ENCODE measurements at regions not wholly inside any gene's neighbourhood (a gene's known extent, or its start where the extent isn't known, plus 50 kb on each side); places are given as distances from the start of the nearest gene placed in this dataset.
A peak's percentile ranks its signal among the peaks of the same experiment; 100 is the strongest.

GRCh38 chr4:54372951-54373350 lies 143.9 kb downstream of the PDGFRA start:
- ChIA-PET POLR2A (no interaction called here), CTCF (interaction anchor here (1.2 kb wide), 1 partner anchor 10 kb away, joined by 4 read pairs; no protein-coding TSS in a partner anchor)
- no peak overlapping the region for H3K27ac ChIP-seq (ENCODE audit: insufficient read depth in 1 of 2, low read depth in 1 of 2, low read length in 2 of 2, poor library complexity in 1 of 2, severe bottlenecking in 2 of 2)
- DNase-seq, result no peak
- no CpG with 5 or more reads among the region's 2 CpGs for WGBS (ENCODE audit: insufficient coverage)
- H3K36me3 ChIP-seq (ENCODE audit: control insufficient read depth in 4 of 4, insufficient read depth in 4 of 4, low read length in 3 of 4), result no peaks in the 10 kb centered on the region
- no peak overlapping the region for H3K4me3 ChIP-seq (ENCODE audit: control insufficient read depth in 1 of 7, extremely low read depth in 1 of 7, insufficient read depth in 4 of 7, low read depth in 2 of 7, low read length in 6 of 7)
- H3K4me1 ChIP-seq (ENCODE audit: control extremely low read depth in 1 of 4, control insufficient read depth in 4 of 4, insufficient read depth in 4 of 4, low read length in 3 of 4), result peaks cover 4 to 14% (median 9%) of the 10 kb centered on the region in 4 experiments
- no peaks in the 10 kb centered on the region for H3K9me3 ChIP-seq (ENCODE audit: control extremely low read depth in 1 of 5, control insufficient read depth in 4 of 5, insufficient read depth in 2 of 5, low read depth in 1 of 5, low read length in 4 of 5)
- no peaks in the 10 kb centered on the region for H3K27me3 ChIP-seq (replicated peaks in 2 of 5; ENCODE audit: control insufficient read depth in 4 of 5, insufficient read depth in 5 of 5, low read length in 4 of 5)

DNA sequence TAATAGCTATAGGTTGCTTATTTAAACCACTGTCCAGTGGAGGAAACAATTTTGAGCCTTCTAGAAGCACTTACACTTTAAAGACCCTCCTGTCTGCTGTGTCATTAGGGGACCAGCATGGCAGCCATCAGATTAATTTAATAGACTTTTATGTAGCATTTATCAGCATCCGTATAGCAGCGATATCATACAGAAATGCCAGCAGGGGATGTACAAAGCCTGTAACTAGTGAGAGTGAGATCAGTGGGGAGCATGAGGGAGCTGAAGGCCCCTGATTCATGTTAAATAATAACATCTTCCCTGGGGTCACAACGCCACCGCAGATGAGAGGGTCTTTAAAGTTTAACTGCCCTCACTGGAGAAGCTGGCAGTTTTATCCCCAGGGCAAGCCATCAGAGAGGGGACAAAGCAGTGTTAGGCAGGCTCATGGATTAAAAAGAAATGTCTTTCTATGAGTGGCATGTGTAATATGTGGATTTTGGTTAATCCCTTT lies 144.7 kb downstream of the PDGFRA start:
- Histone ChIP-seq H3K27ac (ENCODE audit: insufficient read depth in 1 of 2, low read depth in 1 of 2, low read length in 2 of 2, poor library complexity in 1 of 2, severe bottlenecking in 2 of 2) (no peak overlapping the region), H3K27me3 (replicated peaks in 2 of 5; ENCODE audit: control insufficient read depth in 4 of 5, insufficient read depth in 5 of 5, low read length in 4 of 5) (no peaks in the 10 kb centered on the region), H3K4me1 (ENCODE audit: control extremely low read depth in 1 of 4, control insufficient read depth in 4 of 4, insufficient read depth in 4 of 4, low read length in 3 of 4) (peaks cover under 1 to 6% (median 5%) of the 10 kb centered on the region in 4 experiments), H3K9me3 (ENCODE audit: control extremely low read depth in 1 of 5, control insufficient read depth in 4 of 5, insufficient read depth in 2 of 5, low read depth in 1 of 5, low read length in 4 of 5) (no peaks in the 10 kb centered on the region), H3K36me3 (ENCODE audit: control insufficient read depth in 4 of 4, insufficient read depth in 4 of 4, low read length in 3 of 4) (no peaks in the 10 kb centered on the region), H3K4me3 (ENCODE audit: control insufficient read depth in 1 of 7, extremely low read depth in 1 of 7, insufficient read depth in 4 of 7, low read depth in 2 of 7, low read length in 6 of 7) (no peak overlapping the region)
- 97% methylated on average over 4 of the region's 4 CpGs for WGBS (ENCODE audit: insufficient coverage)
- CTCF ChIA-PET, result interaction anchor here (1.2 kb wide), 1 partner anchor 9 kb away, joined by 4 read pairs; no protein-coding TSS in a partner anchor
- POLR2A ChIA-PET, result no interaction called here
- no peak for DNase-seq

- Histone ChIP-seq H3K36me3 (ENCODE audit: control insufficient read depth in 4 of 4, insufficient read depth in 4 of 4, low read length in 3 of 4) (no peaks in the 10 kb centered on the region), H3K9me3 (ENCODE audit: control extremely low read depth in 1 of 5, control insufficient read depth in 4 of 5, insufficient read depth in 2 of 5, low read depth in 1 of 5, low read length in 4 of 5) (no peaks in the 10 kb centered on the region), H3K4me1 (ENCODE audit: control extremely low read depth in 1 of 4, control insufficient read depth in 4 of 4, insufficient read depth in 4 of 4, low read length in 3 of 4) (no peaks in the 10 kb centered on the region), H3K27me3 (replicated peaks in 2 of 5; ENCODE audit: control insufficient read depth in 4 of 5, insufficient read depth in 5 of 5, low read length in 4 of 5) (no peaks in the 10 kb centered on the region), H3K4me3 (ENCODE audit: control insufficient read depth in 1 of 7, extremely low read depth in 1 of 7, insufficient read depth in 4 of 7, low read depth in 2 of 7, low read length in 6 of 7) (no peak overlapping the region), H3K27ac (ENCODE audit: insufficient read depth in 1 of 2, low read depth in 1 of 2, low read length in 2 of 2, poor library complexity in 1 of 2, severe bottlenecking in 2 of 2) (no peak overlapping the region)
- WGBS (ENCODE audit: insufficient coverage), result no CpG with 5 or more reads among the region's 1 CpG
- CTCF ChIA-PET, result no interaction called here
- no peak for DNase-seq
- POLR2A ChIA-PET, result no interaction called here
Observed at GRCh38 chr4:54378461-54378860, 149.4 kb downstream of the PDGFRA start.

GRCh38 chr4:54384152-54384551 lies 155.1 kb downstream of the PDGFRA start:
- ChIA-PET CTCF (interaction anchor here (1.3 to 4.8 kb wide), 4 partner anchors 50 to 576 kb away, joined by 3 to 50 read pairs (median 13); no protein-coding TSS in a partner anchor), POLR2A (interaction anchor here (1.4 kb wide), 1 partner anchor 274 kb away, joined by 3 read pairs; the partner anchor contains the start of gene KIT)
- H3K9me3 ChIP-seq (ENCODE audit: control extremely low read depth in 1 of 5, control insufficient read depth in 4 of 5, insufficient read depth in 2 of 5, low read depth in 1 of 5, low read length in 4 of 5), result no peaks in the 10 kb centered on the region
- H3K4me3 ChIP-seq (ENCODE audit: control insufficient read depth in 1 of 7, extremely low read depth in 1 of 7, insufficient read depth in 4 of 7, low read depth in 2 of 7, low read length in 6 of 7), result no peak overlapping the region
- no peaks in the 10 kb centered on the region for H3K36me3 ChIP-seq (ENCODE audit: control insufficient read depth in 4 of 4, insufficient read depth in 4 of 4, low read length in 3 of 4)
- WGBS (ENCODE audit: insufficient coverage), result 97% methylated on average over 3 of the region's 5 CpGs
- DNase-seq, result no peak
- H3K27me3 ChIP-seq (replicated peaks in 2 of 5; ENCODE audit: control insufficient read depth in 4 of 5, insufficient read depth in 5 of 5, low read length in 4 of 5), result no peaks in the 10 kb centered on the region
- H3K4me1 ChIP-seq (ENCODE audit: control extremely low read depth in 1 of 4, control insufficient read depth in 4 of 4, insufficient read depth in 4 of 4, low read length in 3 of 4), result peaks cover 0 to 5% (median 2%) of the 10 kb centered on the region in 4 experiments
- H3K27ac ChIP-seq (ENCODE audit: insufficient read depth in 1 of 2, low read depth in 1 of 2, low read length in 2 of 2, poor library complexity in 1 of 2, severe bottlenecking in 2 of 2), result no peak overlapping the region

DNA sequence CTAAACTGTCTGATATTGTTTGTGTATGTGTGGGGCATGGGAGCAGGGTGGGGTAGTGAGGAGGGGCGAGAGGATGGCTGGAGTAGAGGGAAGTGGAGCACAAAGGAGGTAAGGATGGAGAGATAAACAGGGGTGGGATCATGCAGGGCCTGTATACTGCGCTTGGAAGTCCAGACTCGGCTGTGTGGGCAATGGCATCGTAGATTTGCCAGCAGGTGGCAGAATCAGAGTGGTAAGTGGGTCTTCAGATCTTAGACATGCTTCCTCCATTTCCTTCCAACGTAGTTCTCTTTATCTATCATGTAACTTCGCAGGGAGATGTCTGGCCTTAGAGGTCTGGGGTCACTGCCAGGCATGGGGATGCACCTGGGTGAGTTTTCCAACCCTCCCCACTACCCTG lies 155.5 kb downstream of the PDGFRA start:
- Histone ChIP-seq H3K4me3 (ENCODE audit: control insufficient read depth in 1 of 7, extremely low read depth in 1 of 7, insufficient read depth in 4 of 7, low read depth in 2 of 7, low read length in 6 of 7) (no peak overlapping the region), H3K36me3 (ENCODE audit: control insufficient read depth in 4 of 4, insufficient read depth in 4 of 4, low read length in 3 of 4) (no peaks in the 10 kb centered on the region), H3K27me3 (replicated peaks in 2 of 5; ENCODE audit: control insufficient read depth in 4 of 5, insufficient read depth in 5 of 5, low read length in 4 of 5) (no peaks in the 10 kb centered on the region), H3K27ac (ENCODE audit: insufficient read depth in 1 of 2, low read depth in 1 of 2, low read length in 2 of 2, poor library complexity in 1 of 2, severe bottlenecking in 2 of 2) (no peak overlapping the region), H3K9me3 (ENCODE audit: control extremely low read depth in 1 of 5, control insufficient read depth in 4 of 5, insufficient read depth in 2 of 5, low read depth in 1 of 5, low read length in 4 of 5) (no peaks in the 10 kb centered on the region), H3K4me1 (ENCODE audit: control extremely low read depth in 1 of 4, control insufficient read depth in 4 of 4, insufficient read depth in 4 of 4, low read length in 3 of 4) (peaks cover 0 to 5% (median 2%) of the 10 kb centered on the region in 4 experiments)
- 30% methylated on average over 1 of the region's 6 CpGs for WGBS (ENCODE audit: insufficient coverage)
- ChIA-PET POLR2A (interaction anchor here (1.4 kb wide), 1 partner anchor 273 kb away, joined by 3 read pairs; the partner anchor contains the start of gene KIT), CTCF (interaction anchor here (0.7 to 4.8 kb wide), 13 partner anchors 10 to 576 kb away, joined by 3 to 50 read pairs (median 3); no protein-coding TSS in a partner anchor)
- peak; percentile 73 to 84 (median 80) for DNase-seq

DNA sequence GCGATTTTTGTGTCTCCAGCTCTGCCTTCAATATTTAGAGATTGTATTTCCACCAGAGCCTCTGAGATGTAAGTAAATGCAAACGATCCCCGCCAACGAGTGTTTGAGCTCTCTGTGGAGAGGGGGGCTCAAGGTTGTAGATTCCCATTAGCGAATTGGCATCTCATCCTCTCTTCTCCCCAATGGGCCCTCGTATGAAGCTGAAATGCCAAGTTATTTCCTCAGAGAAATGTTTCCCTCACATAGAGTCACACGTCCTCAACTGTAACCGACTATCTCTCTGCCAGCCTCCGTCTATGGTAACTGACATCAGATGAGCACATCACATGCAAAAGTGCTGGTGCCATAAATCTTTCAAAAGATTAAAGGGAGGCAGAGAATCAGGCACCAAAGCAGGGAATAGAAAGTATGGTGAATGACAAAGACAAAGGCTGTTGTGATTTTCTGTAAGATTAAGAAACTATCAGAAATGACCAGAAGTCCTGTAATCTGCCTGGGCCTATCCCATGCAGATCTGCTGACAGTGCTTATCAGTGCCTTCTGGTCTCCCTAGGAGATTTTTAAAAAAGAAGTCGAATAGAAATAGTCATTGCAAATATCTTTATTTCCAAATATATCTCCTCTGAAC lies 157.1 kb downstream of the PDGFRA start:
- ChIA-PET POLR2A (no interaction called here), CTCF (interaction anchor here (1.5 to 4.8 kb wide), 4 partner anchors 55 to 574 kb away, joined by 4 to 50 read pairs (median 13); no protein-coding TSS in a partner anchor)
- Histone ChIP-seq H3K36me3 (ENCODE audit: control insufficient read depth in 4 of 4, insufficient read depth in 4 of 4, low read length in 3 of 4) (no peaks in the 10 kb centered on the region), H3K27me3 (replicated peaks in 2 of 5; ENCODE audit: control insufficient read depth in 4 of 5, insufficient read depth in 5 of 5, low read length in 4 of 5) (no peaks in the 10 kb centered on the region), H3K27ac (ENCODE audit: insufficient read depth in 1 of 2, low read depth in 1 of 2, low read length in 2 of 2, poor library complexity in 1 of 2, severe bottlenecking in 2 of 2) (no peak overlapping the region), H3K4me1 (ENCODE audit: control extremely low read depth in 1 of 4, control insufficient read depth in 4 of 4, insufficient read depth in 4 of 4, low read length in 3 of 4) (peaks cover 0 to 5% (median 2%) of the 10 kb centered on the region in 4 experiments), H3K9me3 (ENCODE audit: control extremely low read depth in 1 of 5, control insufficient read depth in 4 of 5, insufficient read depth in 2 of 5, low read depth in 1 of 5, low read length in 4 of 5) (no peaks in the 10 kb centered on the region), H3K4me3 (ENCODE audit: control insufficient read depth in 1 of 7, extremely low read depth in 1 of 7, insufficient read depth in 4 of 7, low read depth in 2 of 7, low read length in 6 of 7) (no peak overlapping the region)
- WGBS (ENCODE audit: insufficient coverage), result 53% methylated on average over 2 of the region's 10 CpGs
- peak in 2 of 3 donors; percentile 31 to 48 for DNase-seq

GRCh38 chr4:54386693-54387092 lies 157.6 kb downstream of the PDGFRA start:
- Histone ChIP-seq H3K9me3 (ENCODE audit: control extremely low read depth in 1 of 5, control insufficient read depth in 4 of 5, insufficient read depth in 2 of 5, low read depth in 1 of 5, low read length in 4 of 5) (no peaks in the 10 kb centered on the region), H3K4me1 (ENCODE audit: control extremely low read depth in 1 of 4, control insufficient read depth in 4 of 4, insufficient read depth in 4 of 4, low read length in 3 of 4) (peaks cover 0 to 5% (median 2%) of the 10 kb centered on the region in 4 experiments), H3K4me3 (ENCODE audit: control insufficient read depth in 1 of 7, extremely low read depth in 1 of 7, insufficient read depth in 4 of 7, low read depth in 2 of 7, low read length in 6 of 7) (no peak overlapping the region), H3K27ac (ENCODE audit: insufficient read depth in 1 of 2, low read depth in 1 of 2, low read length in 2 of 2, poor library complexity in 1 of 2, severe bottlenecking in 2 of 2) (no peak overlapping the region), H3K27me3 (replicated peaks in 2 of 5; ENCODE audit: control insufficient read depth in 4 of 5, insufficient read depth in 5 of 5, low read length in 4 of 5) (no peaks in the 10 kb centered on the region), H3K36me3 (ENCODE audit: control insufficient read depth in 4 of 4, insufficient read depth in 4 of 4, low read length in 3 of 4) (no peaks in the 10 kb centered on the region)
- POLR2A ChIA-PET, result no interaction called here
- 100% methylated on average over 1 of the region's 1 CpG for WGBS (ENCODE audit: insufficient coverage)
- DNase-seq, result no peak
- CTCF ChIA-PET, result interaction anchor here (3.5 kb wide), 1 partner anchor 559 kb away, joined by 16 read pairs; no protein-coding TSS in a partner anchor
